ENCODE measurements at regions not wholly inside any gene's neighbourhood (a gene's known extent, or its start where the extent isn't known, plus 50 kb on each side); places are given as distances from the start of the nearest gene placed in this dataset.
"Not testable (repeated sequence)": the region's sequence is repeated elsewhere in the genome, so short reads cannot be mapped to it uniquely, and the experiment has no call there.

- DNase-seq (ENCODE audit: low read depth), result peak; percentile 33
These were observed 87.5 kb upstream of the COPS8 start for GRCh38 chr2:236998236-236998635.

- peak; percentile 20 for DNase-seq (ENCODE audit: low read depth)
These were observed 86.9 kb upstream of the COPS8 start for GRCh38 chr2:236998758-236999157.

- no peak for DNase-seq (ENCODE audit: low read depth)
These were observed 85.2 kb upstream of the COPS8 start for GRCh38 chr2:237000481-237000880.

GRCh38 chr2:237005341-237005740 is 80.3 kb upstream of the COPS8 start:
- not testable (repeated sequence) for DNase-seq (ENCODE audit: low read depth)

GRCh38 chr2:237011206-237011795 is 74.4 kb upstream of the COPS8 start:
- no peak for DNase-seq (ENCODE audit: low read depth)

- DNase-seq (ENCODE audit: low read depth), result no peak
These were observed 73.7 kb upstream of the COPS8 start for GRCh38 chr2:237012004-237012403.

- DNase-seq (ENCODE audit: low read depth), result no peak
These were observed 73.0 kb upstream of the COPS8 start for GRCh38 chr2:237012577-237013267.

- no peak for DNase-seq (ENCODE audit: low read depth)
These were observed 69.4 kb upstream of the COPS8 start for GRCh38 chr2:237016121-237016915.

GRCh38 chr2:237020090-237020489 is 65.6 kb upstream of the COPS8 start:
- peak; percentile 12 for DNase-seq (ENCODE audit: low read depth)

GRCh38 chr2:237022533-237022932 is 63.2 kb upstream of the COPS8 start:
- DNase-seq (ENCODE audit: low read depth), result no peak

- DNase-seq (ENCODE audit: low read depth), result no peak
These were observed 61.4 kb upstream of the COPS8 start for GRCh38 chr2:237024255-237024654.

- peak; percentile 90 for DNase-seq (ENCODE audit: low read depth)
These were observed 60.4 kb upstream of the COPS8 start for GRCh38 chr2:237025090-237025865.

GRCh38 chr2:237026981-237027711 is 58.5 kb upstream of the COPS8 start:
- peak; percentile 73 for DNase-seq (ENCODE audit: low read depth)

GRCh38 chr2:237027712-237028029 is 58.0 kb upstream of the COPS8 start:
- no peak for DNase-seq (ENCODE audit: low read depth)

- DNase-seq (ENCODE audit: low read depth), result no peak
These were observed 55.3 kb upstream of the COPS8 start for GRCh38 chr2:237030382-237030781.

- no peak for DNase-seq (ENCODE audit: low read depth)
These were observed 52.1 kb upstream of the COPS8 start for GRCh38 chr2:237033536-237034060.

GRCh38 chr2:237035781-237036475 is 49.8 kb upstream of the COPS8 start:
- no peak for DNase-seq (ENCODE audit: low read depth)

All from EH (cell line).